ENCODE measurements at regions not wholly inside any gene's neighbourhood (a gene's known extent, or its start where the extent isn't known, plus 50 kb on each side); places are given as distances from the start of the nearest gene placed in this dataset.

- TF ChIP-seq EZH2 (IDR thresholded peaks at IDR 0.05; ENCODE audit: borderline replicate concordance, low read depth, low read length, poor library complexity, severe bottlenecking) = no peak
- TF ChIP-seq, protein P1, sequence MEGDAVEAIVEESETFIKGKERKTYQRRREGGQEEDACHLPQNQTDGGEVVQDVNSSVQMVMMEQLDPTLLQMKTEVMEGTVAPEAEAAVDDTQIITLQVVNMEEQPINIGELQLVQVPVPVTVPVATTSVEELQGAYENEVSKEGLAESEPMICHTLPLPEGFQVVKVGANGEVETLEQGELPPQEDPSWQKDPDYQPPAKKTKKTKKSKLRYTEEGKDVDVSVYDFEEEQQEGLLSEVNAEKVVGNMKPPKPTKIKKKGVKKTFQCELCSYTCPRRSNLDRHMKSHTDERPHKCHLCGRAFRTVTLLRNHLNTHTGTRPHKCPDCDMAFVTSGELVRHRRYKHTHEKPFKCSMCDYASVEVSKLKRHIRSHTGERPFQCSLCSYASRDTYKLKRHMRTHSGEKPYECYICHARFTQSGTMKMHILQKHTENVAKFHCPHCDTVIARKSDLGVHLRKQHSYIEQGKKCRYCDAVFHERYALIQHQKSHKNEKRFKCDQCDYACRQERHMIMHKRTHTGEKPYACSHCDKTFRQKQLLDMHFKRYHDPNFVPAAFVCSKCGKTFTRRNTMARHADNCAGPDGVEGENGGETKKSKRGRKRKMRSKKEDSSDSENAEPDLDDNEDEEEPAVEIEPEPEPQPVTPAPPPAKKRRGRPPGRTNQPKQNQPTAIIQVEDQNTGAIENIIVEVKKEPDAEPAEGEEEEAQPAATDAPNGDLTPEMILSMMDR (conservative IDR thresholded peaks at IDR 0.05; ENCODE audit: low read depth, low read length) = no peak
Measured at GRCh38 chr5:68983959-68984358, 109.9 kb upstream of the SLC30A5 start.

Measured in A673 (cell line).